ENCODE measurements at regions not wholly inside any gene's neighbourhood (a gene's known extent, or its start where the extent isn't known, plus 50 kb on each side); places are given as distances from the start of the nearest gene placed in this dataset.

DNA sequence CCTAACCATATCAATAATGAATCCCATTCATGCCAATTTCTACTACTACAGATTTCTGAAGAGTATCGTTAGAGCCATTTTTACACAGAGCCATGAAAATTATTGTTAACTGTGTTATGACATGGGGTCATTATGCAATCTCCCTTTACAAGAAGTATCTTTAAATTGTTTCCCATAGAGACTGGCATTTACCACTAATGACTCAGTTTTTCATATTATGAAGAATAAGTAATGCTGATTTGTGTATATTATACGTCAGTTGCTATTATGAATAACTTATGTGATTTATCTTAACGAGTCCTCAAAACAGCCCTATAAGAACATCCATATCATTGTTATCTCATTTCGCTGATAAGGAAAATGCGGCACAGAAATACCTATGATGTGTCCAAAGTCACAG lies 173.8 kb downstream of the KCNJ2 start:
- H4K20me1 ChIP-seq (replicated peaks in 1 of 2; ENCODE audit: control insufficient read depth in 1 of 2, insufficient read depth in 2 of 2, low read length in 2 of 2): no peaks in the 10 kb centered on the region
- no peak overlapping the region for H2BK20ac ChIP-seq (ENCODE audit: low read length)
- no peak overlapping the region for H2BK120ac ChIP-seq (replicated peaks; ENCODE audit: low read depth, low read length)
- no peak overlapping the region for H4K8ac ChIP-seq (ENCODE audit: extremely low read depth, insufficient read depth, low read length)
- no peak overlapping the region for H3K18ac ChIP-seq (ENCODE audit: extremely low read depth, low read length)
- no peak overlapping the region for H2BK12ac ChIP-seq (ENCODE audit: low read depth, low read length)
- H2BK5ac ChIP-seq (ENCODE audit: low read depth, low read length): no peak overlapping the region
- H3K79me2 ChIP-seq (ENCODE audit: control insufficient read depth in 1 of 2, insufficient read depth in 2 of 2, low read length in 2 of 2): no peaks in the 10 kb centered on the region
- no peaks in the 10 kb centered on the region for H3K4me1 ChIP-seq (replicated peaks in 1 of 4; ENCODE audit: control insufficient read depth in 3 of 4, insufficient read depth in 4 of 4, low read length in 3 of 4)
- H3K27me3 ChIP-seq (replicated peaks in 1 of 4; ENCODE audit: control insufficient read depth in 3 of 4, extremely low read depth in 1 of 4, insufficient read depth in 3 of 4, low read length in 3 of 4): no peaks in the 10 kb centered on the region
- DNase-seq (ENCODE audit: low read depth in 1 of 2, low spot score in 2 of 2) (no peak), FAIRE-seq (no peak)
- H3K79me1 ChIP-seq (ENCODE audit: low read depth, low read length): no peaks in the 10 kb centered on the region
- H3K36me3 ChIP-seq (ENCODE audit: control insufficient read depth in 2 of 4, insufficient read depth in 4 of 4, low read length in 3 of 4): no peaks in the 10 kb centered on the region
- H3K56ac ChIP-seq (replicated peaks; ENCODE audit: insufficient read length, low read depth, low read length): no peak overlapping the region
- no peak overlapping the region for H2AFZ ChIP-seq (ENCODE audit: low read length)
- H4K91ac ChIP-seq (replicated peaks; ENCODE audit: insufficient read length, low read length): no peak overlapping the region
- H3K14ac ChIP-seq (ENCODE audit: insufficient read length): no peak overlapping the region
- no peak overlapping the region for H2BK15ac ChIP-seq (ENCODE audit: low read length)
- no peak overlapping the region for H3K4me2 ChIP-seq (ENCODE audit: insufficient read depth in 1 of 2, low read depth in 2 of 2, low read length in 2 of 2)
- no peak overlapping the region for H3K27ac ChIP-seq (ENCODE audit: low read depth, low read length)
- 89% methylated on average over 5 of the region's 5 CpGs; no CpG with 5 or more reads in 1 of the 2 experiments for WGBS, 2 experiments (ENCODE audit: extremely low coverage in 1 of 2, insufficient coverage in 1 of 2, insufficient read length in 1 of 2, insufficient replicate concordance in 2 of 2, low coverage in 1 of 2, low lambda C conversion rate in 2 of 2, missing lambda C conversion rate in 1 of 2)
- H2AK5ac ChIP-seq (ENCODE audit: low read depth, low read length): no peak overlapping the region
- H3K23ac ChIP-seq (ENCODE audit: insufficient read length): no peak overlapping the region
- H3K4ac ChIP-seq (replicated peaks; ENCODE audit: insufficient read length, low read depth, low read length): no peak overlapping the region
- CTCF ChIA-PET (ENCODE audit: partially characterized antibody): interaction anchor here (1.8 kb wide), 1 partner anchor 14 kb away, joined by 4 read pairs; no protein-coding TSS in a partner anchor
- H3K4me3 ChIP-seq (ENCODE audit: extremely low read depth in 1 of 4, insufficient read depth in 2 of 4, low read depth in 3 of 4, low read length in 4 of 4): no peak overlapping the region
- no peaks in the 10 kb centered on the region for H3K9me3 ChIP-seq (ENCODE audit: insufficient read depth in 2 of 2, low read depth in 1 of 2, low read length in 1 of 2)
- POLR2A ChIA-PET (ENCODE audit: partially characterized antibody): no interaction called here
- H3K23me2 ChIP-seq (ENCODE audit: low read depth, low read length): no peaks in the 10 kb centered on the region
- no peak overlapping the region for H4K5ac ChIP-seq (ENCODE audit: insufficient read length, low read depth, low read length)
- no peak overlapping the region for H3K9ac ChIP-seq (replicated peaks in 1 of 4; ENCODE audit: extremely low read depth in 1 of 4, low read depth in 3 of 4, low read length in 3 of 4)
- no peak for TF ChIP-seq TBP (IDR thresholded peaks at IDR 0.05; ENCODE audit: low read depth, low read length)
- TF ChIP-seq YY1 (IDR thresholded peaks at IDR 0.05; ENCODE audit: low read depth, low read length): no peak
- no peak for TF ChIP-seq BRCA1 (IDR thresholded peaks at IDR 0.05; ENCODE audit: low read depth, low read length)
- no peak for TF ChIP-seq TAF7 (optimal IDR thresholded peaks at IDR 0.05; ENCODE audit: borderline replicate concordance, low read depth, low read length)
- TF ChIP-seq KDM5A (IDR thresholded peaks at IDR 0.05; ENCODE audit: low read length): no peak
- TF ChIP-seq, protein P1, sequence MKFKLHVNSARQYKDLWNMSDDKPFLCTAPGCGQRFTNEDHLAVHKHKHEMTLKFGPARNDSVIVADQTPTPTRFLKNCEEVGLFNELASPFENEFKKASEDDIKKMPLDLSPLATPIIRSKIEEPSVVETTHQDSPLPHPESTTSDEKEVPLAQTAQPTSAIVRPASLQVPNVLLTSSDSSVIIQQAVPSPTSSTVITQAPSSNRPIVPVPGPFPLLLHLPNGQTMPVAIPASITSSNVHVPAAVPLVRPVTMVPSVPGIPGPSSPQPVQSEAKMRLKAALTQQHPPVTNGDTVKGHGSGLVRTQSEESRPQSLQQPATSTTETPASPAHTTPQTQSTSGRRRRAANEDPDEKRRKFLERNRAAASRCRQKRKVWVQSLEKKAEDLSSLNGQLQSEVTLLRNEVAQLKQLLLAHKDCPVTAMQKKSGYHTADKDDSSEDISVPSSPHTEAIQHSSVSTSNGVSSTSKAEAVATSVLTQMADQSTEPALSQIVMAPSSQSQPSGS (IDR thresholded peaks at IDR 0.05; ENCODE audit: low read length): no peak
- no peak for TF ChIP-seq TAF1 (IDR thresholded peaks at IDR 0.05; ENCODE audit: low read depth, low read length)
- no peak for TF ChIP-seq CREB1 (IDR thresholded peaks at IDR 0.05)
